A549 (cell line): ENCODE measurements at regions not wholly inside any gene's neighbourhood (a gene's known extent, or its start where the extent isn't known, plus 50 kb on each side); places are given as distances from the start of the nearest gene placed in this dataset.

Experiments
- ATAC-seq, 2 experiments: fragments of 200-7000 bp in 1 of 2; fragments of >200 bp in 1 of 2; cut with Nextera tagmentation in 1 of 2; cut with Tn5 transposase in 1 of 2; 3 replicates each; pipeline versions ENCODE4 v1.8.0 to v1.9.1; 2018 to 2020; ENCODE audit warnings: mild to moderate bottlenecking in 1 of 2, moderate library complexity in 1 of 2
- CTCF ChIA-PET: fragments of 300-600 bp; sonication (Branson Sonifier 250); formaldehyde crosslinking; extraction: SDS; loops from one replicate; lab custom pipeline; 2021; ENCODE audit warnings: antibody characterized with exemption, inconsistent platforms; lab: Yijun Ruan, JAX
- POLR2A ChIA-PET: fragments of 350-600 bp; formaldehyde crosslinking; extraction: SDS; loops from one replicate; lab custom pipeline; 2021; ENCODE audit warnings: antibody characterized with exemption, inconsistent platforms; lab: Yijun Ruan, JAX
- DNase-seq, 2 experiments: peaks; one replicate each; pipeline versions ENCODE4 v3.0.0 to v3.0.0-alpha.2; 2011 to 2016; ENCODE audit warnings: low read depth in 1 of 2, low spot score in 1 of 2
- FAIRE-seq: peaks from 2 replicates; lab custom pipeline; 2011; peaks lifted over from hg19 to GRCh38; lab: Jason Lieb, UNC
- H3K27ac ChIP-seq, 2 experiments: fragments of >200 bp; sonication (Bioruptor Twin); formaldehyde crosslinking; 3 replicates each; pipeline ENCODE4 v1.5.1; 2016 to 2017
- H3K4me1 ChIP-seq: fragments of >200 bp; sonication (Bioruptor Twin); formaldehyde crosslinking; 3 replicates; pipeline ENCODE4 v1.6.1; 2016
- H3K4me2 ChIP-seq: fragments of >200 bp; sonication (Bioruptor Twin); formaldehyde crosslinking; 3 replicates; pipeline ENCODE4 v1.6.1; 2016
- H3K4me3 ChIP-seq: fragments of >200 bp; sonication (Bioruptor Twin); formaldehyde crosslinking; 3 replicates; pipeline ENCODE4 v1.5.1; 2016
- H3K9me3 ChIP-seq: fragments of >200 bp; sonication (Bioruptor Twin); formaldehyde crosslinking; 3 replicates; pipeline ENCODE4 v1.6.1; 2016
- ATOH8 ChIP-seq: fragments of 250-450 bp; sonication (Bioruptor Pico); IDR thresholded peaks from 2 replicates; pipeline ENCODE4 v1.5.0; 2020; ENCODE audit warnings: low read depth, mild to moderate bottlenecking, moderate library complexity
- BCL3 ChIP-seq: fragments of >200 bp; sonication (Bioruptor Twin); formaldehyde crosslinking; IDR thresholded peaks from 3 replicates; pipeline ENCODE4 v1.6.1; 2016
- CBX2 ChIP-seq: fragments of 200-600 bp; sonication (generic); IDR thresholded peaks from 2 replicates; pipeline ENCODE4 v1.6.1; 2016; ENCODE audit warnings: low read depth, mild to moderate bottlenecking, borderline replicate concordance
- CBX8 ChIP-seq: fragments of 200-600 bp; sonication (generic); IDR thresholded peaks from 2 replicates; pipeline ENCODE4 v1.6.1; 2016
- CHD2 ChIP-seq: fragments of 150-350 bp; IDR thresholded peaks from 2 replicates; pipeline ENCODE4 v1.6.1; 2014; ENCODE audit warnings: low read length; ENCODE audit not compliant: partially characterized antibody
- E2F6 ChIP-seq: IDR thresholded peaks from 2 replicates; pipeline ENCODE4 v1.6.1; 2012; ENCODE audit warnings: low read depth, borderline replicate concordance
- EHF ChIP-seq: fragments of 250-450 bp; sonication (Bioruptor Pico); IDR thresholded peaks from 2 replicates; pipeline ENCODE4 v1.5.0; 2020; ENCODE audit warnings: mild to moderate bottlenecking
- FOXS1 ChIP-seq: fragments of 250-450 bp; sonication (Bioruptor Pico); IDR thresholded peaks from 2 replicates; pipeline ENCODE4 v1.5.0; 2020; ENCODE audit warnings: mild to moderate bottlenecking, moderate library complexity
- HOXA7 ChIP-seq: fragments of 250-450 bp; sonication (Bioruptor Pico); IDR thresholded peaks from 2 replicates; pipeline ENCODE4 v1.5.0; 2020; ENCODE audit warnings: mild to moderate bottlenecking, moderate library complexity
- KDM1A ChIP-seq: fragments of 200-600 bp; sonication (generic); IDR thresholded peaks from 2 replicates; pipeline ENCODE4 v1.6.1; 2016; ENCODE audit warnings: low read depth, mild to moderate bottlenecking
- MAFK ChIP-seq: fragments of 450-650 bp; IDR thresholded peaks from 2 replicates; pipeline ENCODE4 v1.6.1; 2014; ENCODE audit not compliant: partially characterized antibody
- MAZ ChIP-seq: fragments of 150-350 bp; IDR thresholded peaks from 2 replicates; pipeline ENCODE4 v1.6.1; 2014; ENCODE audit warnings: antibody characterized with exemption, low read depth, low read length, borderline replicate concordance
- NPAS2 ChIP-seq: fragments of 250-450 bp; sonication (Bioruptor Pico); IDR thresholded peaks from 2 replicates; pipeline ENCODE4 v1.8.0; 2022; ENCODE audit warnings: mild to moderate bottlenecking, moderate library complexity, borderline replicate concordance
- NR3C1 ChIP-seq: fragments of >200 bp; sonication (Bioruptor Twin); formaldehyde crosslinking; IDR thresholded peaks from 3 replicates; pipeline ENCODE4 v1.6.1; 2017
- PBX3 ChIP-seq: IDR thresholded peaks from 2 replicates; pipeline ENCODE4 v1.6.1; 2012
- RAD21 ChIP-seq, 2 experiments: fragments of >200 bp in 1 of 2; sonication (Bioruptor Twin) in 1 of 2; formaldehyde crosslinking in 1 of 2; IDR thresholded peaks in 1 of 2; conservative IDR thresholded peaks in 1 of 2; 2 replicates in 1 of 2; 3 replicates in 1 of 2; pipeline ENCODE4 v1.6.1; 2012 to 2018; ENCODE audit warnings: inconsistent platforms in 1 of 2
- RCOR1 ChIP-seq: fragments of 150-350 bp; IDR thresholded peaks from 2 replicates; pipeline ENCODE4 v1.6.1; 2014; ENCODE audit warnings: antibody characterized with exemption, low read length, low read depth
- REST ChIP-seq: fragments of 200-600 bp; sonication (generic); IDR thresholded peaks from 2 replicates; pipeline ENCODE4 v1.6.1; 2016; ENCODE audit warnings: antibody characterized with exemption, mild to moderate bottlenecking, moderate library complexity
- RFX5 ChIP-seq: fragments of 450-650 bp; IDR thresholded peaks from 2 replicates; pipeline ENCODE4 v1.7.1; 2014; ENCODE audit warnings: antibody characterized with exemption, mild to moderate bottlenecking, moderate library complexity
- SMC3 ChIP-seq: fragments of >200 bp; sonication (Bioruptor Twin); formaldehyde crosslinking; IDR thresholded peaks from 3 replicates; pipeline ENCODE4 v1.6.1; 2018; ENCODE audit warnings: inconsistent platforms
- TFCP2L1 ChIP-seq: fragments of 250-450 bp; sonication (Bioruptor Pico); IDR thresholded peaks from 2 replicates; pipeline ENCODE4 v1.5.0; 2021; ENCODE audit warnings: mild to moderate bottlenecking
- USF2 ChIP-seq: fragments of 450-650 bp; IDR thresholded peaks from 2 replicates; pipeline ENCODE4 v1.6.1; 2014; ENCODE audit warnings: antibody characterized with exemption
- ZC3H11A ChIP-seq: fragments of 450-650 bp; IDR thresholded peaks from 2 replicates; pipeline ENCODE4 v1.6.1; 2014; ENCODE audit warnings: antibody characterized with exemption, mild to moderate bottlenecking
- WGBS: methylation state at CpG from one replicate; pipeline ENCODE4 v1.1.6; 2017; ENCODE audit errors: missing lambda C conversion rate; 5-methylcytosine and 5-hydroxymethylcytosine counted together

- Histone ChIP-seq H3K4me1 (no peaks in the 10 kb centered on the region), H3K27ac (no peak overlapping the region)
- ChIA-PET CTCF (interaction anchor here (0.6 to 8.0 kb wide), 4 partner anchors 9 to 169 kb away, joined by 3 to 46 read pairs (median 22); no protein-coding TSS in a partner anchor), POLR2A (no interaction called here)
- no peak for FAIRE-seq
- WGBS: 86% methylated on average over 38 of the region's 38 CpGs
- no peak for DNase-seq
- TF ChIP-seq NR3C1 (no peak), CBX8 (no peak), ZC3H11A (no peak), TFCP2L1 (CRISPR knock-in tag) (no peak), PBX3 (no peak), MAZ (no peak), NPAS2 (no peak), FOXS1 (no peak), SMC3 (no peak), RAD21 (conservative IDR thresholded peaks at IDR 0.05 in 1 of 2, IDR thresholded peaks at IDR 0.05 in 1 of 2) (no peak)
- TF ChIP-seq, all 56 proteins: peak for 0
- Histone ChIP-seq H3K9me3 (no peaks in the 10 kb centered on the region), H3K4me2 (no peak overlapping the region), H3K4me3 (no peak overlapping the region)
- ATAC-seq: no peak
Observed at GRCh38 chr16:85284141-85284817, 172.0 kb upstream of the CIBAR2 start.

- Histone ChIP-seq H3K4me2 (no peak overlapping the region), H3K27ac (no peak overlapping the region), H3K4me1 (no peaks in the 10 kb centered on the region), H3K9me3 (no peaks in the 10 kb centered on the region), H3K4me3 (no peak overlapping the region)
- TF ChIP-seq CBX2: no peak
- TF ChIP-seq BCL3: no peak
- CTCF ChIA-PET: interaction anchor here (1.0 to 8.0 kb wide), 5 partner anchors 11 to 331 kb away, joined by 3 to 46 read pairs (median 10); no protein-coding TSS in a partner anchor
- no peak for FAIRE-seq
- 86% methylated on average over 7 of the region's 7 CpGs for WGBS
- DNase-seq: no peak
- ATAC-seq: no peak
- POLR2A ChIA-PET: interaction anchor here (0.7 kb wide), 1 partner anchor 501 kb away, joined by 3 read pairs; no protein-coding TSS in a partner anchor
Observed at GRCh38 chr16:85285681-85286065, 173.4 kb upstream of the CIBAR2 start.

- no peak for DNase-seq
- H3K4me1 ChIP-seq: no peaks in the 10 kb centered on the region
- H3K4me3 ChIP-seq: no peak overlapping the region
- no peak overlapping the region for H3K4me2 ChIP-seq
- H3K27ac ChIP-seq: no peak overlapping the region
- H3K9me3 ChIP-seq: no peaks in the 10 kb centered on the region
- CTCF ChIA-PET: interaction anchor here (0.6 to 8.0 kb wide), 8 partner anchors 10 to 330 kb away, joined by 3 to 46 read pairs (median 4); no protein-coding TSS in a partner anchor
- ATAC-seq: no peak
- WGBS: 78% methylated on average over 28 of the region's 29 CpGs
- FAIRE-seq: no peak
- POLR2A ChIA-PET: interaction anchor here (0.7 kb wide), 1 partner anchor 500 kb away, joined by 3 read pairs; no protein-coding TSS in a partner anchor
- TF ChIP-seq ATOH8 (CRISPR knock-in tag): no peak
- no peak for TF ChIP-seq EHF (CRISPR knock-in tag)
- TF ChIP-seq CHD2: no peak
- no peak for TF ChIP-seq KDM1A
- TF ChIP-seq ZC3H11A: no peak
- no peak for TF ChIP-seq SMC3
- no peak for TF ChIP-seq NR3C1
- TF ChIP-seq HOXA7 (CRISPR knock-in tag): no peak
- TF ChIP-seq USF2: no peak
- no peak for TF ChIP-seq REST
- no peak for TF ChIP-seq MAZ
- no peak for TF ChIP-seq E2F6
- TF ChIP-seq RFX5: no peak
- TF ChIP-seq RCOR1: no peak
- no peak for TF ChIP-seq MAFK
Observed at GRCh38 chr16:85286066-85286831, 174.0 kb upstream of the CIBAR2 start.
